ENCODE measurements at regions not wholly inside any gene's neighbourhood (a gene's known extent, or its start where the extent isn't known, plus 50 kb on each side); places are given as distances from the start of the nearest gene placed in this dataset.

DNA sequence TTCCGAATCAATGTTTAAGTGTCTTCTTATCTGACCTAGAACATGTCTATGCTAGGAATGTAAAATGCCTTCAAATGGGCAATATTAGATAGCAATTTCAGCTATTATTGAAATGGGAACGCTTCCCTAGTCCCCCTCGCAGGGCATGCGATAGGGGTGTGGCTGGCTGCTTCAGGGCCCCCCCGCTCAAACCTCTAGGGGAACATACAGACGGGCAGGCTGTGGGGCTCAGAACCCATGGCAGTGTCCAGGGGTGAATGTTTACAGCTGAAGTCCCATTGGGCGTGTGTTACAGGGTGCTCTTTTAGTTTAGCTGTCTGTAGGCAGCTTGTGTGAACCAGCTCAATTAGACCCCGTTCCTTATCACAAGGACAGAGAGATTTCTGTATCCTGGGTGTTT, 315.9 kb downstream of the DSEL start:
- DNase-seq (ENCODE audit: low read depth): no peak
- H3K4me3 ChIP-seq (ENCODE audit: low read length): no peak overlapping the region
- TF ChIP-seq, protein P1, sequence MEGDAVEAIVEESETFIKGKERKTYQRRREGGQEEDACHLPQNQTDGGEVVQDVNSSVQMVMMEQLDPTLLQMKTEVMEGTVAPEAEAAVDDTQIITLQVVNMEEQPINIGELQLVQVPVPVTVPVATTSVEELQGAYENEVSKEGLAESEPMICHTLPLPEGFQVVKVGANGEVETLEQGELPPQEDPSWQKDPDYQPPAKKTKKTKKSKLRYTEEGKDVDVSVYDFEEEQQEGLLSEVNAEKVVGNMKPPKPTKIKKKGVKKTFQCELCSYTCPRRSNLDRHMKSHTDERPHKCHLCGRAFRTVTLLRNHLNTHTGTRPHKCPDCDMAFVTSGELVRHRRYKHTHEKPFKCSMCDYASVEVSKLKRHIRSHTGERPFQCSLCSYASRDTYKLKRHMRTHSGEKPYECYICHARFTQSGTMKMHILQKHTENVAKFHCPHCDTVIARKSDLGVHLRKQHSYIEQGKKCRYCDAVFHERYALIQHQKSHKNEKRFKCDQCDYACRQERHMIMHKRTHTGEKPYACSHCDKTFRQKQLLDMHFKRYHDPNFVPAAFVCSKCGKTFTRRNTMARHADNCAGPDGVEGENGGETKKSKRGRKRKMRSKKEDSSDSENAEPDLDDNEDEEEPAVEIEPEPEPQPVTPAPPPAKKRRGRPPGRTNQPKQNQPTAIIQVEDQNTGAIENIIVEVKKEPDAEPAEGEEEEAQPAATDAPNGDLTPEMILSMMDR (conservative IDR thresholded peaks at IDR 0.05; ENCODE audit: low read depth, low read length): no peak

DNA sequence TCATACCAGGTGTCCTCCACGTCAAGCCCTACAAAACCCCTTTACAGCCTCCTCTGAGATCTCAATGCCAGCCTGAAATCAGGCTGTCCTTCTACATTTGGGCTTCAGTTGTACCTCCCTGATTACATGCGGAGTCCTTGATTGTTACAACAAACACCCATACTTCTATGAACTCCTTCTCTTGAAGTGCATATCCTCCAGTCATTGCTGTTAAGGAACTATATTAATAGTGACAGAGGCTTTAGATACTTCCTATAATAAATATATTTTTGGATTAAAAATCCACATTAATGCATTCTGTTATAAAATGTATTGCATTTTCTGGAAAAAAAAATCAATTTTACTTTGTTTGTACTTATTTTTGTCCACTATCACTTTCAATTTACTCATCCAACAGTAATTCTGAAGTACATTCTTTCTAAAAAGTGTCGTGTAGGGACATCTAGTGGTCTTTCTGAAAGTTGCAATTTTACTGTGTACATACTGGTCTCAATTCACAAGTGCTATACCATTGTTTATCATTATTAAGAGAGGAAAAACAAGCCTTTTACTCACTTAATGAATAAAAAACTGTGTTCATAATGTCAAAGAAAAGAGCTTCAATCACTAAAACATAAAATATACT, 316.4 kb downstream of the DSEL start:
- H3K4me3 ChIP-seq (ENCODE audit: low read length): no peak overlapping the region
- DNase-seq (ENCODE audit: low read depth): no peak
- TF ChIP-seq, protein P1 (conservative IDR thresholded peaks at IDR 0.05; ENCODE audit: low read depth, low read length): peak; percentile 51

DNA sequence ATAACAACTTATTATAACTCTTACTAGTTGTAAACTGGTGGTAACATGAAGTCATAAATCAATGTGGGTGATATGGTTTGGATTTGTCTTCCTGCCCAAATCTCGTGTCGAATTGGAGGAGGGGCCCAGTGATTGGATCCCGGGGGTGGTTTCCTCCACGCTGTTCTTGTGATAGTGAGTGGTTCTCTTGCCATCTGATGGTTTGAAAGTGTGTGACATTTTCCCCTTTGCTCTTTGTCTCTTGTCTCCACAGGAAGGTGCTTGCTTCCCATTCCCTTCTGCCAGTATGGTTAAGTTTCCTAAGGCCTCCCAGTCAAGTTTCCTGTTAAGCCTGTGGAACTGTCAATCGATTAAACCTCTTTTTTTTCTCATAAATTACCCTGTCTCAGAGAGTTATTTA, 321.6 kb downstream of the DSEL start:
- H3K4me3 ChIP-seq (ENCODE audit: low read length): no peak overlapping the region
- TF ChIP-seq, protein P1 (conservative IDR thresholded peaks at IDR 0.05; ENCODE audit: low read depth, low read length): no peak
- DNase-seq (ENCODE audit: low read depth): no peak

DNA sequence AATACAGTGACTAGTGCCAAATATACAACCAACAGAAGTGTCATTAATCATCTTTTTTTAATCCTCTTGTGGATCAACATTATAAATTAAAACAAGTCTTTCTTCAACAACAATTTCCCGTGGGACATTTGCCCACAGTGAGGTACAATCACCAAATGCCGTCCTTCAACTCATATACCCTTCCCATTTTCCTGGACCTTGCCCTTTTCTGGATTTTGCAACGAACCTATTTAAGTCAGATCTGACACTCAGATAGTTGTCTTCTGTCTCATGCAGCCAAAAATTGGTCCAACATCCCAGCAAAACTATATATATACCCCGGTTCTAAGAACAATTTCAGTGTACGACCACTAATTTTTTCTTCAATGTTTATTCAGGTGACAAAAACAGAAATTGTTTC, 324.0 kb downstream of the DSEL start:
- no peak overlapping the region for H3K4me3 ChIP-seq (ENCODE audit: low read length)
- TF ChIP-seq, protein P1 (conservative IDR thresholded peaks at IDR 0.05; ENCODE audit: low read depth, low read length): no peak
- DNase-seq (ENCODE audit: low read depth): no peak

DNA sequence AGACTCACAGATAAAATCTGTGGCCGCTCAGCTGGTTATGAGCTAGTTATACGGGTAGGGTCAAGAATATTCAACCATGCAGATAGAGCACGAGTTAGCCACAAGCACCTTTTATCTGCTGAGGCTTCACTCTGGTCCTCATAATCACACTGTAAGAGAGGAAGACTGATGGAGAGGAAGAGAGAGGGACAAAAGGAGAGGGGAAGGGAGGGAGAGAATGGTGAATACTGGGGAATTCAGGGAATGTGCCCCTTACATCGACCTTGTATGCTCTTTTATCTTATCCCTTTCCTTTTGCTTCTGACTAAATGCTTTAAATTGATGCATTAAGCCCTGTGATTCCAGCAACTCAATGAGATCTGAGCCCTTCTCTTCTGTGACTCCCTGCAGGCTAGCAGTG, 333.1 kb downstream of the DSEL start:
- no peak overlapping the region for H3K4me3 ChIP-seq (ENCODE audit: low read length)
- TF ChIP-seq, protein P1 (conservative IDR thresholded peaks at IDR 0.05; ENCODE audit: low read depth, low read length): no peak
- DNase-seq (ENCODE audit: low read depth): no peak

DNA sequence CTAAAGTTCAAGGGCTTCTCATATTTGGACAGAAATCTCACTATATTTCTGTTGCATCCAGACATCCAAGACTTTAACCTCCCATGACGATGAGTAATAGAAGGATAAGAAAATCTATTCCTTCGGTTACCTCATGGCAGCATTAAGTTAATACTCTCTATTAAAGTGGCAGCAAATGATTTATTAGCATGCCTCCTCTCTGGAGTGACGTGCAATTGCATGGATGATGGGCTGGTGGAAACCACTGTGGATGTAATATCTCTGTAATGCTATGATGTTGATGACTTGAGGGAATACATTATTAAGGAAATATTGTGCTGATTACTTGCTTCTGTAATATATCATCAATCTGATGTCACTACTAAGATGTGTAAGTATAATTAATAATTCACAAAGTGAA, 336.8 kb downstream of the DSEL start:
- no peak overlapping the region for H3K4me3 ChIP-seq (ENCODE audit: low read length)
- TF ChIP-seq, protein P1 (conservative IDR thresholded peaks at IDR 0.05; ENCODE audit: low read depth, low read length): no peak
- DNase-seq (ENCODE audit: low read depth): no peak

DNA sequence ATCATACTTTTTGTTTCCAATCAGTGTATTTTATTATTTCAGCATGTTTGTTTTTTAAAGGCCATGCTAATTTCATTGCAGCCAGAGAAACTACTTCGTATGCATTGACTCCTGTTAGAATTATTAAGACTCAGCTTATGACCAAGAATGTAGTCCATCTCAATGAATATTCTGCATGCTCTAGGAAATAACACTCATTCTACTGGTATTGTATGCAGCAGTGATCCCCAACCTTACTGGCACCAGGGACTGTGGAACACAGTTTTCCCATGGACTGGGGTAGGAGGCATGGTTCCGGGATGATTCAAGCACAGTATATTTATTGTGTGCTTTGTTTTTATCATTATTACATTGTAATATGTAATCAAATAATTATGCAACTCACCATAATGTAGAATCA, 356.9 kb downstream of the DSEL start:
- TF ChIP-seq, protein P1 (conservative IDR thresholded peaks at IDR 0.05; ENCODE audit: low read depth, low read length): no peak
- no peak for DNase-seq (ENCODE audit: low read depth)
- H3K4me3 ChIP-seq (ENCODE audit: low read length): no peak overlapping the region
